WTC11 (cell line): ENCODE measurements at regions not wholly inside any gene's neighbourhood (a gene's known extent, or its start where the extent isn't known, plus 50 kb on each side); places are given as distances from the start of the nearest gene placed in this dataset.

Source experiments
- ATAC-seq: fragments of 200-7000 bp; cut with Tn5 transposase; 2 replicates; pipeline ENCODE4 v1.10.0; 2021; ENCODE audit warnings: mild to moderate bottlenecking, moderate library complexity
- CTCF ChIA-PET: fragments of 300-600 bp; sonication (Branson Sonifier 250); formaldehyde crosslinking; loops from one replicate; lab custom pipeline; 2021; ENCODE audit warnings: antibody characterized with exemption; lab: Charles Lee
- POLR2A ChIA-PET: fragments of 350-600 bp; sonication (Branson Sonifier 250); formaldehyde crosslinking; loops from one replicate; lab custom pipeline; 2021; ENCODE audit warnings: antibody characterized with exemption; lab: Charles Lee
- DNase-seq: peaks from one replicate; pipeline ENCODE4 v3.0.0; 2021; ENCODE audit warnings: low spot score
- H3K27ac Mint-ChIP-seq: 2 replicates; pipeline ENCODE4 v1.8.0; 2021; ENCODE audit warnings: mixed read lengths
- H3K27me3 Mint-ChIP-seq: 2 replicates; pipeline ENCODE4 v1.8.0; 2021; ENCODE audit warnings: low read depth, mild to moderate bottlenecking, moderate library complexity, mixed read lengths
- H3K36me3 Mint-ChIP-seq: 2 replicates; pipeline ENCODE4 v1.8.0; 2021; ENCODE audit warnings: mixed read lengths
- H3K4me1 Mint-ChIP-seq: 2 replicates; pipeline ENCODE4 v1.8.0; 2022; ENCODE audit warnings: mixed read lengths
- H3K4me3 Mint-ChIP-seq: 2 replicates; pipeline ENCODE4 v1.8.0; 2021; ENCODE audit warnings: mild to moderate bottlenecking, moderate library complexity, mixed read lengths
- H3K9me3 Mint-ChIP-seq: 2 replicates; pipeline ENCODE4 v1.8.0; 2021; ENCODE audit warnings: mixed read lengths
- CBFB ChIP-seq: sonication (generic); formaldehyde crosslinking; IDR thresholded peaks from 2 replicates; pipeline ENCODE4 v1.8.1; 2022; ENCODE audit warnings: mild to moderate bottlenecking, low read depth, missing genetic modification reagents
- CDX4 ChIP-seq: fragments of 250-450 bp; sonication (Bioruptor Pico); IDR thresholded peaks from 2 replicates; pipeline ENCODE4 v1.9.0; 2021; ENCODE audit warnings: moderate library complexity, mild to moderate bottlenecking, inconsistent platforms, borderline replicate concordance
- CREB1 ChIP-seq: sonication (generic); formaldehyde crosslinking; IDR thresholded peaks from 2 replicates; pipeline ENCODE4 v1.8.0; 2023; ENCODE audit warnings: mild to moderate bottlenecking, missing genetic modification reagents
- ELF4 ChIP-seq: sonication (generic); formaldehyde crosslinking; IDR thresholded peaks from 2 replicates; pipeline ENCODE4 v1.8.1; 2022; ENCODE audit warnings: low read depth, mild to moderate bottlenecking, moderate library complexity, missing genetic modification reagents
- FOXP1 ChIP-seq: sonication (generic); formaldehyde crosslinking; IDR thresholded peaks from 2 replicates; pipeline ENCODE4 v1.8.0; 2022; ENCODE audit warnings: missing genetic modification reagents, mild to moderate bottlenecking, moderate library complexity, borderline replicate concordance
- JAZF1 ChIP-seq: fragments of 250-450 bp; sonication (Bioruptor Pico); IDR thresholded peaks from 2 replicates; pipeline ENCODE4 v1.9.0; 2021; ENCODE audit warnings: moderate library complexity, mild to moderate bottlenecking, inconsistent platforms
- JUN ChIP-seq: sonication (generic); formaldehyde crosslinking; IDR thresholded peaks from 2 replicates; pipeline ENCODE4 v1.8.0; 2023; ENCODE audit warnings: mild to moderate bottlenecking, missing genetic modification reagents
- PRDM15 ChIP-seq: sonication (generic); formaldehyde crosslinking; IDR thresholded peaks from 2 replicates; pipeline ENCODE4 v1.8.0; 2022; ENCODE audit warnings: missing genetic modification reagents
- ZNF138 ChIP-seq: sonication (generic); formaldehyde crosslinking; conservative IDR thresholded peaks from 2 replicates; pipeline ENCODE4 v1.8.1; 2022; ENCODE audit warnings: mild to moderate bottlenecking, moderate library complexity, missing genetic modification reagents
- ZNF671 ChIP-seq: fragments of 250-450 bp; sonication (Bioruptor Pico); IDR thresholded peaks from 2 replicates; pipeline ENCODE4 v1.8.0; 2021; ENCODE audit warnings: mild to moderate bottlenecking
- TF ChIP-seq, protein P1 (sequence below): fragments of 250-450 bp; sonication (Bioruptor Pico); IDR thresholded peaks from 2 replicates; pipeline ENCODE4 v1.9.0; 2021; ENCODE audit warnings: mild to moderate bottlenecking
- TF ChIP-seq, protein P2 (sequence below): sonication (generic); formaldehyde crosslinking; IDR thresholded peaks from 2 replicates; pipeline ENCODE4 v1.8.1; 2023; ENCODE audit warnings: mild to moderate bottlenecking, missing genetic modification reagents
- TF ChIP-seq, protein P3 (sequence below): fragments of 250-450 bp; sonication (Bioruptor Pico); conservative IDR thresholded peaks from 2 replicates; pipeline ENCODE4 v1.9.0; 2021; ENCODE audit warnings: mild to moderate bottlenecking
- TF ChIP-seq, protein P4 (sequence below): sonication (generic); formaldehyde crosslinking; IDR thresholded peaks from 2 replicates; pipeline ENCODE4 v1.8.1; 2022; ENCODE audit warnings: mild to moderate bottlenecking, missing genetic modification reagents, moderate library complexity, borderline replicate concordance

- TF ChIP-seq, protein P1, sequence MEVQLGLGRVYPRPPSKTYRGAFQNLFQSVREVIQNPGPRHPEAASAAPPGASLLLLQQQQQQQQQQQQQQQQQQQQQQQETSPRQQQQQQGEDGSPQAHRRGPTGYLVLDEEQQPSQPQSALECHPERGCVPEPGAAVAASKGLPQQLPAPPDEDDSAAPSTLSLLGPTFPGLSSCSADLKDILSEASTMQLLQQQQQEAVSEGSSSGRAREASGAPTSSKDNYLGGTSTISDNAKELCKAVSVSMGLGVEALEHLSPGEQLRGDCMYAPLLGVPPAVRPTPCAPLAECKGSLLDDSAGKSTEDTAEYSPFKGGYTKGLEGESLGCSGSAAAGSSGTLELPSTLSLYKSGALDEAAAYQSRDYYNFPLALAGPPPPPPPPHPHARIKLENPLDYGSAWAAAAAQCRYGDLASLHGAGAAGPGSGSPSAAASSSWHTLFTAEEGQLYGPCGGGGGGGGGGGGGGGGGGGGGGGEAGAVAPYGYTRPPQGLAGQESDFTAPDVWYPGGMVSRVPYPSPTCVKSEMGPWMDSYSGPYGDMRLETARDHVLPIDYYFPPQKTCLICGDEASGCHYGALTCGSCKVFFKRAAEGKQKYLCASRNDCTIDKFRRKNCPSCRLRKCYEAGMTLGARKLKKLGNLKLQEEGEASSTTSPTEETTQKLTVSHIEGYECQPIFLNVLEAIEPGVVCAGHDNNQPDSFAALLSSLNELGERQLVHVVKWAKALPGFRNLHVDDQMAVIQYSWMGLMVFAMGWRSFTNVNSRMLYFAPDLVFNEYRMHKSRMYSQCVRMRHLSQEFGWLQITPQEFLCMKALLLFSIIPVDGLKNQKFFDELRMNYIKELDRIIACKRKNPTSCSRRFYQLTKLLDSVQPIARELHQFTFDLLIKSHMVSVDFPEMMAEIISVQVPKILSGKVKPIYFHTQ (CRISPR knock-in tag), result no peak
- TF ChIP-seq ZNF138 (no peak), CDX4 (CRISPR knock-in tag) (no peak)
- TF ChIP-seq, protein P2, sequence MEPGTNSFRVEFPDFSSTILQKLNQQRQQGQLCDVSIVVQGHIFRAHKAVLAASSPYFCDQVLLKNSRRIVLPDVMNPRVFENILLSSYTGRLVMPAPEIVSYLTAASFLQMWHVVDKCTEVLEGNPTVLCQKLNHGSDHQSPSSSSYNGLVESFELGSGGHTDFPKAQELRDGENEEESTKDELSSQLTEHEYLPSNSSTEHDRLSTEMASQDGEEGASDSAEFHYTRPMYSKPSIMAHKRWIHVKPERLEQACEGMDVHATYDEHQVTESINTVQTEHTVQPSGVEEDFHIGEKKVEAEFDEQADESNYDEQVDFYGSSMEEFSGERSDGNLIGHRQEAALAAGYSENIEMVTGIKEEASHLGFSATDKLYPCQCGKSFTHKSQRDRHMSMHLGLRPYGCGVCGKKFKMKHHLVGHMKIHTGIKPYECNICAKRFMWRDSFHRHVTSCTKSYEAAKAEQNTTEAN (CRISPR knock-in tag), result no peak
These were observed 762.3 kb downstream of the C6orf118 start (continued) for GRCh38 chr6:164547076-164547475.

DNA sequence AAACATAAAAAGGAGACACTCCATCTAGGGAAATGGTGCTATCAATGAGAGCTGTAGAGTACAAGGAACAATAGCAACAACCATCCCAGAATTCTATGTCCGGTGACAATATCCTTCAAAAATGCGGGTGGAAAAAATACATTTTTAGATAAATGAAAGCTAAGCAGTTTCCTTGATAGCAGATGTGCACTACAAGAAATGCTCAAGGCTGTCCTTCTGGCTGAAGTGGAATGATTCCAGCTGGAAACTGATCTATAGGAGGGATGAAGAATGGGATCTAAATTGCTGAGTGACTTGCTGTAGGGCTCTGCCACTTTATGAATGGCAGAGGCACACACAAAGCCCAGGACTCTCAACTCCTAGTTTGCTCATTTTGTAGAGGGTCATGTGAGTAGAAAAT is 763.1 kb downstream of the C6orf118 start:
- CTCF ChIA-PET, result no interaction called here
- DNase-seq (no peak), ATAC-seq (no peak)
- Mint-ChIP-seq H3K36me3 (peaks cover 5% of the 10 kb centered on the region; the same call in 1 of the 2 replicates), H3K9me3 (peaks cover 37% of the 10 kb centered on the region), H3K27me3 (no peaks in the 10 kb centered on the region), H3K27ac (no peak overlapping the region), H3K4me3 (no peak overlapping the region), H3K4me1 (no peaks in the 10 kb centered on the region)
- TF ChIP-seq ZNF671 (no peak), JAZF1 (CRISPR knock-in tag) (no peak), ELF4 (CRISPR knock-in tag) (no peak), PRDM15 (no peak), FOXP1 (CRISPR knock-in tag) (no peak), CREB1 (CRISPR knock-in tag) (no peak), JUN (CRISPR knock-in tag) (no peak), CBFB (CRISPR knock-in tag) (no peak), ZNF138 (no peak)
- TF ChIP-seq, protein P3, sequence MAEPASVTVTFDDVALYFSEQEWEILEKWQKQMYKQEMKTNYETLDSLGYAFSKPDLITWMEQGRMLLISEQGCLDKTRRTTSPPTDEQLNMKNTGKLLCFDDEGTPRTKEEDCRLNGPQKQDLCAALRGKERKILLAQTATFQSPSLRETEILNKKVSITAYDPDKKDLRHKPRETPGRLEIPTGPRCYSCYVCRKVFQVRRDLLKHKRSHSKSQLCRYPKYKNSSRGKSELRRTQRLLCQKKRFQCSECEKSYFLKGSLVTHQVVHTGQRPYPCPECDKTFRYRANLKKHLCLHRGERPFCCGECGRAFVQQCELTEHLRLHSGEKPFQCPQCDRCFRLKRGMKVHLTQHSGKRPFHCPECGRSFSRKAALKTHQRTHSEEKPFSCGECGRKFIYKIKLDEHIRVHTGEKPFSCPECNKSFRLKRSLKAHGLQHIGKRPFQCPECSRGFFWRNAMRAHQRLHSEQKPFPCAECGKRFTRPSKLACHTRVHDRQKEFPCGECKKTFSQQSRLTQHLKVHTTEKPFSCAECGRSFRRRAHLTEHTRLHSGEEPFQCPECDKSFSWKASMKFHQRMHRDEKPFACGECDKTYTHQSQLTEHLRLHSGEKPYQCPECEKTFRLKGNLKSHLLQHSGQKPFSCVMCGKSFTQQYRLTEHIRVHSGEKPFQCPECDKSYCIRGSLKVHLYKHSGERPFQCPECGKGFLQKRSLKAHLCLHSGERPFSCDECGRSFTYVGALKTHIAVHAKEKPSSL (CRISPR knock-in tag), result no peak
- TF ChIP-seq, protein P4, sequence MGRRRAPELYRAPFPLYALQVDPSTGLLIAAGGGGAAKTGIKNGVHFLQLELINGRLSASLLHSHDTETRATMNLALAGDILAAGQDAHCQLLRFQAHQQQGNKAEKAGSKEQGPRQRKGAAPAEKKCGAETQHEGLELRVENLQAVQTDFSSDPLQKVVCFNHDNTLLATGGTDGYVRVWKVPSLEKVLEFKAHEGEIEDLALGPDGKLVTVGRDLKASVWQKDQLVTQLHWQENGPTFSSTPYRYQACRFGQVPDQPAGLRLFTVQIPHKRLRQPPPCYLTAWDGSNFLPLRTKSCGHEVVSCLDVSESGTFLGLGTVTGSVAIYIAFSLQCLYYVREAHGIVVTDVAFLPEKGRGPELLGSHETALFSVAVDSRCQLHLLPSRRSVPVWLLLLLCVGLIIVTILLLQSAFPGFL (CRISPR knock-in tag), result no peak
- POLR2A ChIA-PET, result no interaction called here
